NK-92 treated with Interleukin-12 subunit alpha and Interleukin-12 subunit beta, amount 100 ng/mL, for 24 hours (cell line): ENCODE measurements at regions not wholly inside any gene's neighbourhood (a gene's known extent, or its start where the extent isn't known, plus 50 kb on each side); places are given as distances from the start of the nearest gene placed in this dataset.

Experiments
- DNase-seq: peaks from one replicate; lab custom pipeline; 2025; lab: John Stamatoyannopoulos, UW

- DNase-seq = no peak
Observed at GRCh38 chr1:164948101-164948500, 389.1 kb downstream of the PBX1 start.

GRCh38 chr1:164937291-164937690, 378.3 kb downstream of the PBX1 start:
- no peak for DNase-seq

- no peak for DNase-seq
Observed at GRCh38 chr1:164932580-164932979, 373.6 kb downstream of the PBX1 start.

GRCh38 chr1:164930833-164931232, 371.8 kb downstream of the PBX1 start:
- DNase-seq = no peak

- no peak for DNase-seq
Observed at GRCh38 chr1:164930241-164930640, 371.3 kb downstream of the PBX1 start.

- DNase-seq = no peak
Observed at GRCh38 chr1:164928232-164928812, 369.3 kb downstream of the PBX1 start.

GRCh38 chr1:164926107-164926506, 367.1 kb downstream of the PBX1 start:
- no peak for DNase-seq

GRCh38 chr1:164922585-164922984, 363.6 kb downstream of the PBX1 start:
- no peak for DNase-seq

GRCh38 chr1:164921493-164921892, 362.5 kb downstream of the PBX1 start:
- no peak for DNase-seq

GRCh38 chr1:164918140-164918539, 359.2 kb downstream of the PBX1 start:
- DNase-seq = no peak

GRCh38 chr1:164914208-164914607, 355.2 kb downstream of the PBX1 start:
- no peak for DNase-seq

GRCh38 chr1:164912290-164912689, 353.3 kb downstream of the PBX1 start:
- no peak for DNase-seq

- DNase-seq = no peak
Observed at GRCh38 chr1:164910671-164911070, 351.7 kb downstream of the PBX1 start.

- DNase-seq = no peak
Observed at GRCh38 chr1:164907666-164908065, 348.7 kb downstream of the PBX1 start.

GRCh38 chr1:164905869-164906268, 346.9 kb downstream of the PBX1 start:
- no peak for DNase-seq

- no peak for DNase-seq
Observed at GRCh38 chr1:164902491-164902890, 343.5 kb downstream of the PBX1 start.
